Lung (tissue), 11 donors: ENCODE measurements at regions not wholly inside any gene's neighbourhood (a gene's known extent, or its start where the extent isn't known, plus 50 kb on each side); places are given as distances from the start of the nearest gene placed in this dataset.

Experiments
- ATAC-seq: fragments of 200-7000 bp; cut with Tn5 transposase; one replicate; pipeline ENCODE4 v1.9.1; 2020; ENCODE audit warnings: moderate number of reproducible peaks; ENCODE audit not compliant: insufficient read depth, low FRiP score
- DNase-seq, 3 donors: peaks; one replicate each; pipeline ENCODE4 v3.0.0-alpha.2; 2013 to 2017
- H3K27ac ChIP-seq, 2 donors: one replicate each; pipeline ENCODE4 v1.5.1; 2013; ENCODE audit warnings: mild to moderate bottlenecking in 2 of 2, moderate library complexity in 2 of 2, control low read depth in 1 of 2, inconsistent platforms in 1 of 2, low read depth in 1 of 2, low read length in 1 of 2
- H3K27me3 ChIP-seq, 3 donors: one replicate each; pipeline ENCODE4 v1.5.1; 2013; ENCODE audit warnings: low read length in 2 of 3; ENCODE audit not compliant: control insufficient read depth in 3 of 3, insufficient read depth in 3 of 3
- H3K36me3 ChIP-seq, 4 donors: one replicate each; pipeline ENCODE4 v1.5.1; 2013; ENCODE audit warnings: low read length in 4 of 4, mild to moderate bottlenecking in 1 of 4, moderate library complexity in 1 of 4; ENCODE audit not compliant: control insufficient read depth in 4 of 4, insufficient read depth in 4 of 4
- H3K4me1 ChIP-seq, 5 donors: one replicate each; pipeline ENCODE4 v1.5.1; 2013; ENCODE audit warnings: low read length in 5 of 5, mild to moderate bottlenecking in 2 of 5, moderate library complexity in 1 of 5; ENCODE audit not compliant: control insufficient read depth in 5 of 5, insufficient read depth in 5 of 5
- H3K4me3 ChIP-seq: one replicate; pipeline ENCODE4 v1.5.1; 2013; ENCODE audit warnings: mild to moderate bottlenecking, control low read depth, moderate library complexity
- H3K9ac ChIP-seq, 2 donors: one replicate each; pipeline ENCODE4 v1.5.1; 2013; ENCODE audit warnings: low read length in 2 of 2, control low read depth in 1 of 2; ENCODE audit not compliant: insufficient read depth in 1 of 2
- H3K9me3 ChIP-seq, 4 donors: one replicate each; pipeline ENCODE4 v1.5.1; 2013; ENCODE audit warnings: low read length in 3 of 4, mild to moderate bottlenecking in 1 of 4, moderate library complexity in 1 of 4; ENCODE audit not compliant: control insufficient read depth in 4 of 4, insufficient read depth in 3 of 4
- WGBS, 2 donors: extraction: QIAGEN DNeasy Blood & Tissue Kit; methylation state at CpG; one replicate each; pipeline ENCODE4 v1.1.7; 2013; 5-methylcytosine and 5-hydroxymethylcytosine counted together
- TF ChIP-seq, protein P1 (sequence below): IDR thresholded peaks from 2 replicates; pipeline ENCODE4 v1.5.1; 2012; ENCODE audit warnings: mild to moderate bottlenecking; ENCODE audit errors: control extremely low read depth, extremely low read depth
- donor health status: control.
- donor health status: control.
- donor health status: Bipolar disorder and iron deficiency.
- donor health status: healthy.
- donor health status: DM: yes; HTN: yes; CAD: no.

- Histone ChIP-seq H3K4me3 (no peak overlapping the region), H3K27me3 (peaks cover 0 to 8% (median 4%) of the 10 kb centered on the region in 3 donors), H3K27ac (no peak overlapping the region), H3K9ac (no peak overlapping the region), H3K9me3 (peaks cover 0 to 3% (median 0%) of the 10 kb centered on the region in 4 donors), H3K36me3 (no peaks in the 10 kb centered on the region), H3K4me1 (peaks cover 0 to 3% (median 0%) of the 10 kb centered on the region in 5 donors)
- TF ChIP-seq, protein P1, sequence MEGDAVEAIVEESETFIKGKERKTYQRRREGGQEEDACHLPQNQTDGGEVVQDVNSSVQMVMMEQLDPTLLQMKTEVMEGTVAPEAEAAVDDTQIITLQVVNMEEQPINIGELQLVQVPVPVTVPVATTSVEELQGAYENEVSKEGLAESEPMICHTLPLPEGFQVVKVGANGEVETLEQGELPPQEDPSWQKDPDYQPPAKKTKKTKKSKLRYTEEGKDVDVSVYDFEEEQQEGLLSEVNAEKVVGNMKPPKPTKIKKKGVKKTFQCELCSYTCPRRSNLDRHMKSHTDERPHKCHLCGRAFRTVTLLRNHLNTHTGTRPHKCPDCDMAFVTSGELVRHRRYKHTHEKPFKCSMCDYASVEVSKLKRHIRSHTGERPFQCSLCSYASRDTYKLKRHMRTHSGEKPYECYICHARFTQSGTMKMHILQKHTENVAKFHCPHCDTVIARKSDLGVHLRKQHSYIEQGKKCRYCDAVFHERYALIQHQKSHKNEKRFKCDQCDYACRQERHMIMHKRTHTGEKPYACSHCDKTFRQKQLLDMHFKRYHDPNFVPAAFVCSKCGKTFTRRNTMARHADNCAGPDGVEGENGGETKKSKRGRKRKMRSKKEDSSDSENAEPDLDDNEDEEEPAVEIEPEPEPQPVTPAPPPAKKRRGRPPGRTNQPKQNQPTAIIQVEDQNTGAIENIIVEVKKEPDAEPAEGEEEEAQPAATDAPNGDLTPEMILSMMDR: no peak
- ATAC-seq (no peak), DNase-seq (no peak)
- 93 to 100% methylated on average over 5 of the region's 5 CpGs for WGBS, 2 donors
These were observed 262.5 kb downstream of the BCOR start for GRCh38 chrX:39835241-39835640.

DNA sequence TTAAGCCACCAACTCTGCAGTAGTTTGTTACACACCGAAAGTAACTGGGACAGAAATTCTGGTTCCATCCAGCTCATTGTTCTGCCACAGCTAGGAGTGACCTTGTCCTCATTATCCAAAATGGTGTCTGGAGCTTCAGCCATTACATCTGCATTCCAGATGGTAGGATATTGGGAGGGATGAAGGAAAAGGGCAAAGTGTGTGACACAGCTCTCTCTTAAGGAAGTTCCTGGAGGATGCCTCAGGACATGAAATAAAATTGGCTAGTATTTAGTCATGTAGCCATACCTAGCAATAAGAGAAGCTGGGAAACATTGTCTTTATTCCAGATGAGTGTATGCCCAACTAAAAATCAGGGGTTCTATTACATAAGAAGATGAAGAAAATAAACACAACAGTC is 262.0 kb downstream of the BCOR start:
- Histone ChIP-seq H3K27ac (no peak overlapping the region), H3K4me3 (no peak overlapping the region), H3K36me3 (no peaks in the 10 kb centered on the region), H3K4me1 (peaks cover 0 to 3% (median 0%) of the 10 kb centered on the region in 5 donors), H3K27me3 (peaks cover 0 to 6% (median 4%) of the 10 kb centered on the region in 3 donors), H3K9me3 (peaks cover 0 to 1% (median 0%) of the 10 kb centered on the region in 4 donors), H3K9ac (no peak overlapping the region)
- ATAC-seq: no peak
- no peak for DNase-seq
- 85 to 100% methylated on average over 1 of the region's 1 CpG for WGBS, 2 donors
- TF ChIP-seq, protein P1: no peak

- 72 to 76% methylated on average over 8 of the region's 8 CpGs for WGBS, 2 donors
- Histone ChIP-seq H3K9me3 (peaks cover 0 to 1% (median 0%) of the 10 kb centered on the region in 4 donors), H3K27me3 (peaks cover 0 to 6% (median 4%) of the 10 kb centered on the region in 3 donors), H3K9ac (no peak overlapping the region), H3K27ac (no peak overlapping the region), H3K4me1 (peaks cover 0 to 5% (median 0%) of the 10 kb centered on the region in 5 donors), H3K36me3 (no peaks in the 10 kb centered on the region), H3K4me3 (no peak overlapping the region)
- ATAC-seq (no peak), DNase-seq (no peak)
- TF ChIP-seq, protein P1: no peak
These were observed 260.8 kb downstream of the BCOR start for GRCh38 chrX:39836802-39837420.
